ENCODE measurements at regions not wholly inside any gene's neighbourhood (a gene's known extent, or its start where the extent isn't known, plus 50 kb on each side); places are given as distances from the start of the nearest gene placed in this dataset.

DNA sequence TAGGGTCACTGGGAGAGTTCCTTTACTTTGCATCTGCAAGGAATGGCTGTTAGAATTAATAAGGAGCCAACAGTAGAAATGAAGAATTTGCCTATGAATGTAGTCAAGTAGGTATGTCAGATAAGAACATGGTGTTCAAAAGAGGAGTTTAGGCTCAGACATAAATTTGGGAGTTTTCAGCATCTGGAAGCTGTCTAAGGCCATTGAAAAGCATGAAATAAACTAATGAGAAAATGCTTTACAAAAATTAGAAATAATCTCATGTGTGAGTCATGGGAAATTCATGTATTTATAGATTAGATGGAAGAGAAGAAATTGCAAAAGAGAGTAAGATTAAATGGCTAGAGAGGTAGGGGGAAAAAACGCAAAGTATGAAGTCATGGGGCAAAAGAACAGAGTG is 201.9 kb downstream of the DIPK2A start:
- no peaks in the 10 kb centered on the region for H4K20me1 ChIP-seq (replicated peaks; ENCODE audit: insufficient read depth)
- H3K27me3 Mint-ChIP-seq (ENCODE audit: insufficient read depth, low read depth, poor library complexity), result no peaks in the 10 kb centered on the region
- no peaks in the 10 kb centered on the region for H3F3A ChIP-seq (replicated peaks; ENCODE audit: low read depth)
- H3K4me3 Mint-ChIP-seq, result no peak overlapping the region
- DNase-seq (ENCODE audit: low spot score), result no peak
- 0 out of 3 replicates have a peak, but pooled peaks cover 4% of the 10 kb centered on the region for H3K4me1 Mint-ChIP-seq
- no peak overlapping the region for H3K27ac Mint-ChIP-seq
- no peaks in the 10 kb centered on the region for H3K79me2 ChIP-seq (replicated peaks; ENCODE audit: insufficient read depth)
- H3K4me1 ChIP-seq (ENCODE audit: insufficient read depth), result no peaks in the 10 kb centered on the region
- peaks cover 8% of the 10 kb centered on the region for H3K9me3 Mint-ChIP-seq
- no peak for ATAC-seq
- no peak overlapping the region for H3K4me3 ChIP-seq
- H3K4me2 ChIP-seq, result no peak overlapping the region
- no peaks in the 10 kb centered on the region for H3K36me3 ChIP-seq (ENCODE audit: insufficient read depth)
- H3K27ac ChIP-seq (ENCODE audit: low read depth), result no peak overlapping the region
- no peaks in the 10 kb centered on the region for H3K27me3 ChIP-seq (ENCODE audit: insufficient read depth)
- no peaks in the 10 kb centered on the region for H3K9me2 ChIP-seq (ENCODE audit: insufficient read depth)
- peaks cover 8% of the 10 kb centered on the region for H3K36me3 Mint-ChIP-seq (ENCODE audit: low read depth)
- no peak overlapping the region for H2AFZ ChIP-seq
- TF ChIP-seq ZNF331 (CRISPR knock-in tag; IDR thresholded peaks at IDR 0.05; ENCODE audit: low read depth), result no peak

- ATAC-seq (no peak), DNase-seq (ENCODE audit: low spot score) (no peak)
- Histone ChIP-seq H3K9me2 (ENCODE audit: insufficient read depth) (no peaks in the 10 kb centered on the region), H3K4me1 (ENCODE audit: insufficient read depth) (no peaks in the 10 kb centered on the region), H3K4me3 (no peak overlapping the region), H3F3A (replicated peaks; ENCODE audit: low read depth) (no peaks in the 10 kb centered on the region), H3K36me3 (ENCODE audit: insufficient read depth) (no peaks in the 10 kb centered on the region), H4K20me1 (replicated peaks; ENCODE audit: insufficient read depth) (no peaks in the 10 kb centered on the region), H3K79me2 (replicated peaks; ENCODE audit: insufficient read depth) (no peaks in the 10 kb centered on the region), H3K4me2 (no peak overlapping the region), H2AFZ (0 out of 2 replicates have a peak overlapping the region, but pooled peaks have one; percentile 34), H3K27me3 (ENCODE audit: insufficient read depth) (no peaks in the 10 kb centered on the region), H3K27ac (ENCODE audit: low read depth) (no peak overlapping the region)
- no peak overlapping the region for H3K27ac Mint-ChIP-seq
- no peaks in the 10 kb centered on the region for H3K27me3 Mint-ChIP-seq (ENCODE audit: insufficient read depth, low read depth, poor library complexity)
- H3K36me3 Mint-ChIP-seq (ENCODE audit: low read depth), result peaks cover 8% of the 10 kb centered on the region
- peaks cover 8% of the 10 kb centered on the region for H3K9me3 Mint-ChIP-seq
- no peak overlapping the region for H3K4me3 Mint-ChIP-seq
- H3K4me1 Mint-ChIP-seq, result 0 out of 3 replicates have a peak, but pooled peaks cover 4% of the 10 kb centered on the region
- TF ChIP-seq ZNF462 (CRISPR knock-in tag; IDR thresholded peaks at IDR 0.05), result no peak
- TF ChIP-seq REST (IDR thresholded peaks at IDR 0.05; ENCODE audit: unreplicated experiment), result no peak
- TF ChIP-seq CREB1 (CRISPR knock-in tag; IDR thresholded peaks at IDR 0.05; ENCODE audit: low read depth), result no peak
- TF ChIP-seq ETS1 (IDR thresholded peaks at IDR 0.05), result no peak
- no peak for TF ChIP-seq NANOG (IDR thresholded peaks at IDR 0.05; ENCODE audit: borderline replicate concordance)
- TF ChIP-seq STAT1 (IDR thresholded peaks at IDR 0.05; ENCODE audit: unreplicated experiment), result no peak
- no peak for TF ChIP-seq EZH2phosphoT487 (IDR thresholded peaks at IDR 0.05; ENCODE audit: unreplicated experiment)
Observed at GRCh38 chr3:144175644-144176425, 204.2 kb downstream of the DIPK2A start.
